Hepatocyte (in vitro differentiated cells): ENCODE measurements at regions not wholly inside any gene's neighbourhood (a gene's known extent, or its start where the extent isn't known, plus 50 kb on each side); places are given as distances from the start of the nearest gene placed in this dataset.

ENCODE experiments used
- DNase-seq: peaks from one replicate; pipeline ENCODE4 v3.0.0-alpha.2; 2016; ENCODE audit warnings: low spot score
- H2AFZ ChIP-seq: fragments of 200-600 bp; sonication (generic); 2 replicates; pipeline ENCODE4 v1.6.0; 2016; ENCODE audit warnings: antibody characterized with exemption, mild to moderate bottlenecking
- H3K27ac ChIP-seq: fragments of 200-600 bp; sonication (generic); 2 replicates; pipeline ENCODE4 v1.5.1; 2016; ENCODE audit warnings: mild to moderate bottlenecking
- H3K27me3 ChIP-seq: fragments of 200-600 bp; sonication (generic); 2 replicates; pipeline ENCODE4 v1.6.1; 2016
- H3K36me3 ChIP-seq: fragments of 200-600 bp; sonication (generic); replicated peaks from 2 replicates; pipeline ENCODE4 v1.5.1; 2016; ENCODE audit warnings: low read depth; ENCODE audit not compliant: insufficient read depth
- H3K4me1 ChIP-seq: fragments of 200-600 bp; sonication (generic); 2 replicates; pipeline ENCODE4 v1.5.1; 2016; ENCODE audit warnings: mild to moderate bottlenecking, moderate library complexity; ENCODE audit not compliant: insufficient read depth
- H3K4me2 ChIP-seq: fragments of 200-600 bp; sonication (generic); 2 replicates; pipeline ENCODE4 v1.6.0; 2016
- H3K4me3 ChIP-seq: fragments of 200-600 bp; sonication (generic); 2 replicates; pipeline ENCODE4 v1.5.1; 2016; ENCODE audit warnings: mild to moderate bottlenecking
- H3K79me2 ChIP-seq: fragments of 200-600 bp; sonication (generic); 2 replicates; pipeline ENCODE4 v1.6.0; 2017; ENCODE audit warnings: mild to moderate bottlenecking
- H3K9me2 ChIP-seq: fragments of 200-600 bp; sonication (generic); replicated peaks from 2 replicates; pipeline ENCODE4 v1.6.0; 2017; ENCODE audit warnings: mild to moderate bottlenecking; ENCODE audit not compliant: insufficient read depth
- H3K9me3 ChIP-seq: fragments of 200-600 bp; sonication (generic); 2 replicates; pipeline ENCODE4 v1.5.1; 2016; ENCODE audit warnings: low read depth, mild to moderate bottlenecking
- H4K20me1 ChIP-seq: fragments of 200-600 bp; sonication (generic); 2 replicates; pipeline ENCODE4 v1.6.0; 2016; ENCODE audit warnings: mild to moderate bottlenecking; ENCODE audit not compliant: insufficient read depth, poor library complexity, severe bottlenecking
- CTCF ChIP-seq: fragments of 200-600 bp; sonication (generic); IDR thresholded peaks from 2 replicates; pipeline ENCODE4 v1.5.1; 2016; ENCODE audit warnings: antibody characterized with exemption, mild to moderate bottlenecking; ENCODE audit not compliant: poor library complexity
- EZH2 ChIP-seq: fragments of 200-600 bp; sonication (generic); IDR thresholded peaks from 2 replicates; pipeline ENCODE4 v1.6.1; 2016; ENCODE audit warnings: antibody characterized with exemption, mild to moderate bottlenecking, borderline replicate concordance
- EZH2phosphoT487 ChIP-seq: fragments of 200-600 bp; sonication (generic); IDR thresholded peaks from one replicate; pipeline ENCODE4 v1.6.1; 2018; ENCODE audit warnings: antibody characterized with exemption, mild to moderate bottlenecking, low read depth, moderate library complexity; ENCODE audit not compliant: unreplicated experiment, severe bottlenecking
- WGBS: methylation state at CpG from one replicate; pipeline ENCODE4 v1.1.6; 2016; ENCODE audit warnings: low lambda C conversion rate; ENCODE audit errors: missing lambda C conversion rate; 5-methylcytosine and 5-hydroxymethylcytosine counted together

DNA sequence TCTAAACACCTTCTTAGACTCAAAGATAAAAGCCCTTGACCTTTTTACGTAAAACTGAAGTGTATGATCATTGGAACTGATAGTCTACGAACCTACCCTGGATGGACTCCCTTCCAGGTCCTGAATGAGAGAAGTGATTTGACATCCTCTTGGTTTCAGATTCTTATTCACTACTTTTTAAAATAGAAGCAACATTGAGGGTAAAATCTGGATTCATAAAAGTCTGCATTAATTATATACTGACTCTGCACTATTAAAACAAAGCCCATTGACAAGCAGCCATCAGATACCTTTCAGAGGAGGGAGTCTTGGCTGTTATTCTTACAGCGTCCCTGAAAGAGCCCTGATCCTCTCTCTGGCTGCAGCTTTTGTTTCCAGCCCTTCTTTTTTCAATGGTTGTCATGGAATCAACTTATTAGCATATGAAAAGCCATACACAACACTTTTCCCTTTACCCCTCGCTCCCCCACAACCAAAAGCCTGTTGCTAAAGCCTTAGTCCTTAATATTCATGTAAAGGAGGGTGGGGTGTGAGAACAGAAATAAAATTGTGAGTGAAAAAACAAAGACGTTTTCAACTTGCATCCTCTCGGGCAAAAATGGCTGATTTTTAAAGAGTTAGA, 270.0 kb upstream of the MARCKS start:
- no peak overlapping the region for H2AFZ ChIP-seq
- no peak overlapping the region for H3K4me2 ChIP-seq
- no peaks in the 10 kb centered on the region for H4K20me1 ChIP-seq
- no peak for DNase-seq
- 48% methylated on average over 6 of the region's 6 CpGs for WGBS
- TF ChIP-seq EZH2 (no peak), EZH2phosphoT487 (no peak), CTCF (no peak)
- no peaks in the 10 kb centered on the region for H3K9me3 ChIP-seq
- H3K79me2 ChIP-seq: no peaks in the 10 kb centered on the region
- no peaks in the 10 kb centered on the region for H3K36me3 ChIP-seq
- no peaks in the 10 kb centered on the region for H3K9me2 ChIP-seq
- no peak overlapping the region for H3K27ac ChIP-seq
- peaks cover 8% of the 10 kb centered on the region for H3K4me1 ChIP-seq
- H3K4me3 ChIP-seq: no peak overlapping the region
- H3K27me3 ChIP-seq: no peaks in the 10 kb centered on the region

- peaks cover 12% of the 10 kb centered on the region for H3K4me1 ChIP-seq
- TF ChIP-seq EZH2 (no peak), EZH2phosphoT487 (no peak), CTCF (no peak)
- no peak overlapping the region for H3K4me2 ChIP-seq
- H3K9me3 ChIP-seq: no peaks in the 10 kb centered on the region
- H3K27me3 ChIP-seq: no peaks in the 10 kb centered on the region
- no peaks in the 10 kb centered on the region for H3K9me2 ChIP-seq
- no peaks in the 10 kb centered on the region for H4K20me1 ChIP-seq
- no peak overlapping the region for H2AFZ ChIP-seq
- no peak for DNase-seq
- H3K36me3 ChIP-seq: no peaks in the 10 kb centered on the region
- H3K4me3 ChIP-seq: no peak overlapping the region
- no peaks in the 10 kb centered on the region for H3K79me2 ChIP-seq
- no peak overlapping the region for H3K27ac ChIP-seq
- 70% methylated on average over 1 of the region's 1 CpG for WGBS
Observed at GRCh38 chr6:113588646-113589045, 268.5 kb upstream of the MARCKS start.

DNA sequence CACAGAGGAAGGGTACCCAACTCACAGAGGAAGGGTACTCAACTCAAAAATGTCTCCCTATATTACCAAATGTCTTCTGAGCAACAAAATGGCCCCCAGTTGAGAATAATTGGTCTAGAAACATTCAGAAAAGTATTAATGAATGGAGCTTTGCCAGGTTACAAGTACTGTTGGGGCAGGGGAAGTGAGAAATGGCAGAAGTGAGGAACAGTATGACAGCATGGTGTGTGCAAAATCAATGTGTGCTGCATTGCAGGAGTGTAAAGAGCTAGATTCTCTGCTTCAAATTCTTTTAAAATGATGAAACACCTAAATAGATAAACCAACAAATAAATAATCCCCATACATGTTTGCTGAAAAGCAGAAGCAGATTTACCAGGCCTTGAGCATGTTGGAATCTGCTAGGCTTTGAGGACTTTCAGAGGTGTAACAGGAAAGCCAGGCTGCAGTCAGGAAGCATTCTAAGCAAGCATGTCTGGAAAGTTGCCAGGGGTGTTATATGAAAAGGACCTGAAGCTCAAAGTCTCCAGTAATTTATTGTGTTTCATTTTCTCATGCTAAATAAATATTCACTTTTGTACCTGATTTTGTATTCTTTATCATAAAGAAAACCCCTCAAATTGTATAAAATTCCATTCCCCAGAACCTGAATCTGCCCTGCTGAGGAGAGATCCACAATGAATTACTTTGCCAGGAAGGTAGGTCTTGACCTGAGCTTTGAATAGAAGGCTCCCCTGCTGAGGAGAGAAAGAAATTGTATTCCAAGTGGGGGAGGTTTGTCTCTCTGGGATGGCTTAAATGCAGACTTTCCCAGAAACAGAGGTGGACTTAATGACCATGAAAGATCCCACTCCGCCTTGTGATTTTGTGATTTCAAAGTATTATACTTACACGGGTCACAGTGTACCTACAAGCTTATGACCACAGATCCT, 265.0 kb upstream of the MARCKS start:
- Histone ChIP-seq H3K4me1 (peaks cover 21% of the 10 kb centered on the region), H4K20me1 (no peaks in the 10 kb centered on the region), H3K27ac (no peak overlapping the region), H3K79me2 (no peaks in the 10 kb centered on the region), H3K36me3 (no peaks in the 10 kb centered on the region), H3K9me3 (no peaks in the 10 kb centered on the region), H3K4me2 (no peak overlapping the region), H3K27me3 (no peaks in the 10 kb centered on the region), H3K9me2 (no peaks in the 10 kb centered on the region), H3K4me3 (no peak overlapping the region), H2AFZ (no peak overlapping the region)
- WGBS: 81% methylated on average over 2 of the region's 2 CpGs
- TF ChIP-seq EZH2: no peak
- no peak for TF ChIP-seq CTCF
- no peak for TF ChIP-seq EZH2phosphoT487
- peak; percentile 75 for DNase-seq
